Endothelial cell of umbilical vein (primary cell): ENCODE measurements at regions not wholly inside any gene's neighbourhood (a gene's known extent, or its start where the extent isn't known, plus 50 kb on each side); places are given as distances from the start of the nearest gene placed in this dataset.

ENCODE experiments used
- EZH2 ChIP-seq: IDR thresholded peaks from 2 replicates; pipeline ENCODE4 v1.6.1; 2012; ENCODE audit warnings: borderline replicate concordance, low read depth, mild to moderate bottlenecking, moderate library complexity, low read length, inconsistent platforms; ENCODE audit not compliant: severe bottlenecking
- GATA2 ChIP-seq: IDR thresholded peaks from 2 replicates; pipeline ENCODE4 v1.7.0; 2011; ENCODE audit warnings: low read depth, mild to moderate bottlenecking, moderate library complexity, mixed read lengths, low read length; ENCODE audit not compliant: insufficient read length, insufficient read depth
- POLR2A ChIP-seq: IDR thresholded peaks from 2 replicates; pipeline ENCODE4 v1.6.1; 2012; ENCODE audit warnings: low read depth, mild to moderate bottlenecking, control low read depth, low read length
- TF ChIP-seq, protein P1 (sequence below), 2 donors: IDR thresholded peaks; 1 replicate in 1 of 2; 2 replicates in 1 of 2; pipeline ENCODE4 v1.5.1; 2011; ENCODE audit warnings: low read length in 2 of 2, mild to moderate bottlenecking in 2 of 2, moderate library complexity in 2 of 2, control low read depth in 1 of 2, inconsistent platforms in 1 of 2, low read depth in 1 of 2; ENCODE audit not compliant: insufficient read depth in 1 of 2; ENCODE audit errors: extremely low read depth in 1 of 2

DNA sequence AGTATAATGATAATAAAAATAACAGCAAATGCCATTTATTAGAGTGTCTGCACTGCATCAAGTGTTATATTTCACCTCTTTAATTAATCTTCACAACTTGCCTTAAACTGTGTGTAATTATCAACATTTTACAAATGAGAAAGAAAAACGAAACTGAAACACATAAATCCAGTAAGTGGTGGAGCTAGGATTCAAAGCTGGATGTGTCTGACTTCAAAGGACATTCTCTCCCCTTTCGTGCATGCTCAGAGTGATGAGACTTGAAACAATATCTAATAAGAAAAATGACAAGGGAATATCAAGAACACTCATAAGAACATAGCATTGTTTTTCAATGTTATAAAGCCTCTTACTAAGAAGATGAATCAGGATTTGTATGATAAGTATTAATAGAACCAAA is 78.8 kb downstream of the DUSP6 start:
- TF ChIP-seq, protein P1, sequence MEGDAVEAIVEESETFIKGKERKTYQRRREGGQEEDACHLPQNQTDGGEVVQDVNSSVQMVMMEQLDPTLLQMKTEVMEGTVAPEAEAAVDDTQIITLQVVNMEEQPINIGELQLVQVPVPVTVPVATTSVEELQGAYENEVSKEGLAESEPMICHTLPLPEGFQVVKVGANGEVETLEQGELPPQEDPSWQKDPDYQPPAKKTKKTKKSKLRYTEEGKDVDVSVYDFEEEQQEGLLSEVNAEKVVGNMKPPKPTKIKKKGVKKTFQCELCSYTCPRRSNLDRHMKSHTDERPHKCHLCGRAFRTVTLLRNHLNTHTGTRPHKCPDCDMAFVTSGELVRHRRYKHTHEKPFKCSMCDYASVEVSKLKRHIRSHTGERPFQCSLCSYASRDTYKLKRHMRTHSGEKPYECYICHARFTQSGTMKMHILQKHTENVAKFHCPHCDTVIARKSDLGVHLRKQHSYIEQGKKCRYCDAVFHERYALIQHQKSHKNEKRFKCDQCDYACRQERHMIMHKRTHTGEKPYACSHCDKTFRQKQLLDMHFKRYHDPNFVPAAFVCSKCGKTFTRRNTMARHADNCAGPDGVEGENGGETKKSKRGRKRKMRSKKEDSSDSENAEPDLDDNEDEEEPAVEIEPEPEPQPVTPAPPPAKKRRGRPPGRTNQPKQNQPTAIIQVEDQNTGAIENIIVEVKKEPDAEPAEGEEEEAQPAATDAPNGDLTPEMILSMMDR (IDR thresholded peaks at IDR 0.05; ENCODE audit: extremely low read depth in 1 of 2, insufficient read depth in 1 of 2, low read depth in 1 of 2, low read length in 2 of 2), result no peak
- TF ChIP-seq POLR2A, result no peak
- TF ChIP-seq EZH2, result no peak
- TF ChIP-seq GATA2, result no peak
